ENCODE measurements at regions not wholly inside any gene's neighbourhood (a gene's known extent, or its start where the extent isn't known, plus 50 kb on each side); places are given as distances from the start of the nearest gene placed in this dataset.
"Not testable (repeated sequence)": the region's sequence is repeated elsewhere in the genome, so short reads cannot be mapped to it uniquely, and the experiment has no call there.

- H3K4me3 ChIP-seq (ENCODE audit: low read depth, low read length): no peak overlapping the region
- no peak for TF ChIP-seq CTCF (conservative IDR thresholded peaks at IDR 0.05; ENCODE audit: low read depth, low read length)
- DNase-seq (ENCODE audit: low read depth): no peak
Observed at GRCh38 chr21:38092051-38092450, 164.7 kb upstream of the KCNJ15 start.

- TF ChIP-seq CTCF (conservative IDR thresholded peaks at IDR 0.05; ENCODE audit: low read depth, low read length): no peak
- H3K4me3 ChIP-seq (ENCODE audit: low read depth, low read length): no peak overlapping the region
- peak; percentile 38 for DNase-seq (ENCODE audit: low read depth)
Observed at GRCh38 chr21:38095220-38095619, 161.6 kb upstream of the KCNJ15 start.

- H3K4me3 ChIP-seq (ENCODE audit: low read depth, low read length): no peak overlapping the region
- DNase-seq (ENCODE audit: low read depth): no peak
- TF ChIP-seq CTCF (conservative IDR thresholded peaks at IDR 0.05; ENCODE audit: low read depth, low read length): no peak
Observed at GRCh38 chr21:38097789-38098188, 159.0 kb upstream of the KCNJ15 start.

- no peak for TF ChIP-seq CTCF (conservative IDR thresholded peaks at IDR 0.05; ENCODE audit: low read depth, low read length)
- no peak for DNase-seq (ENCODE audit: low read depth)
- H3K4me3 ChIP-seq (ENCODE audit: low read depth, low read length): no peak overlapping the region
Observed at GRCh38 chr21:38112219-38112789, 144.5 kb upstream of the KCNJ15 start.

GRCh38 chr21:38114717-38115333, 142.0 kb upstream of the KCNJ15 start:
- TF ChIP-seq CTCF (conservative IDR thresholded peaks at IDR 0.05; ENCODE audit: low read depth, low read length): no peak
- no peak overlapping the region for H3K4me3 ChIP-seq (ENCODE audit: low read depth, low read length)
- no peak for DNase-seq (ENCODE audit: low read depth)

GRCh38 chr21:38115870-38116269, 140.9 kb upstream of the KCNJ15 start:
- TF ChIP-seq CTCF (conservative IDR thresholded peaks at IDR 0.05; ENCODE audit: low read depth, low read length): no peak
- no peak overlapping the region for H3K4me3 ChIP-seq (ENCODE audit: low read depth, low read length)
- no peak for DNase-seq (ENCODE audit: low read depth)

GRCh38 chr21:38119793-38120192, 137.0 kb upstream of the KCNJ15 start:
- DNase-seq (ENCODE audit: low read depth): no peak
- no peak for TF ChIP-seq CTCF (conservative IDR thresholded peaks at IDR 0.05; ENCODE audit: low read depth, low read length)
- H3K4me3 ChIP-seq (ENCODE audit: low read depth, low read length): no peak overlapping the region

GRCh38 chr21:38120679-38120983, 136.2 kb upstream of the KCNJ15 start:
- not testable (repeated sequence) for DNase-seq (ENCODE audit: low read depth); H3K4me3 ChIP-seq (ENCODE audit: low read depth, low read length)

Measured in epithelial cell of proximal tubule (primary cell).